ENCODE measurements at regions not wholly inside any gene's neighbourhood (a gene's known extent, or its start where the extent isn't known, plus 50 kb on each side); places are given as distances from the start of the nearest gene placed in this dataset.

GRCh38 chr3:72577190-72577589, 271.1 kb downstream of the SHQ1 start:
- DNase-seq (ENCODE audit: low read depth): no peak
- H3K4me3 ChIP-seq (replicated peaks; ENCODE audit: low read depth, low read length): no peak overlapping the region
- TF ChIP-seq, protein P1, sequence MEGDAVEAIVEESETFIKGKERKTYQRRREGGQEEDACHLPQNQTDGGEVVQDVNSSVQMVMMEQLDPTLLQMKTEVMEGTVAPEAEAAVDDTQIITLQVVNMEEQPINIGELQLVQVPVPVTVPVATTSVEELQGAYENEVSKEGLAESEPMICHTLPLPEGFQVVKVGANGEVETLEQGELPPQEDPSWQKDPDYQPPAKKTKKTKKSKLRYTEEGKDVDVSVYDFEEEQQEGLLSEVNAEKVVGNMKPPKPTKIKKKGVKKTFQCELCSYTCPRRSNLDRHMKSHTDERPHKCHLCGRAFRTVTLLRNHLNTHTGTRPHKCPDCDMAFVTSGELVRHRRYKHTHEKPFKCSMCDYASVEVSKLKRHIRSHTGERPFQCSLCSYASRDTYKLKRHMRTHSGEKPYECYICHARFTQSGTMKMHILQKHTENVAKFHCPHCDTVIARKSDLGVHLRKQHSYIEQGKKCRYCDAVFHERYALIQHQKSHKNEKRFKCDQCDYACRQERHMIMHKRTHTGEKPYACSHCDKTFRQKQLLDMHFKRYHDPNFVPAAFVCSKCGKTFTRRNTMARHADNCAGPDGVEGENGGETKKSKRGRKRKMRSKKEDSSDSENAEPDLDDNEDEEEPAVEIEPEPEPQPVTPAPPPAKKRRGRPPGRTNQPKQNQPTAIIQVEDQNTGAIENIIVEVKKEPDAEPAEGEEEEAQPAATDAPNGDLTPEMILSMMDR (IDR thresholded peaks at IDR 0.05; ENCODE audit: low read length, missing control alignments): no peak

DNA sequence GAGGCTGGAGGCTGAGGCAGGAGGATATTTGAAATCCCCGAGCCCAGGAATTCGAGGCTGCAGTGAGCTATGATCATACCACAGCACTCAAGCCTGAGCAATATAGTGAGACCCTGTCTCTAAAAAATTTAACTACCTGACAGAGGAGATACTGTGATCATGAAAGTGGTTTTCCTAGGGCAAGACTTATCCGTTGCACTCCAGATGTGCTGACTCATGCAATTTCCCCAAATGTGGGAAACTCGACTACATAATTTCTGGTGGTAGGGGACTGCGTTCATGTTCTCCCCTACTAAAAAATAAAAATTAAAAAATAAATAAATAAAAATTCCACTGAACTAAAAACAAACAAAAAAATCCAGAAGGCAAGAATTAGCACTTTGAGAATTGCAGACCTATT, 271.7 kb downstream of the SHQ1 start:
- TF ChIP-seq, protein P1 (IDR thresholded peaks at IDR 0.05; ENCODE audit: low read length, missing control alignments): no peak
- DNase-seq (ENCODE audit: low read depth): no peak
- H3K4me3 ChIP-seq (replicated peaks; ENCODE audit: low read depth, low read length): no peak overlapping the region

DNA sequence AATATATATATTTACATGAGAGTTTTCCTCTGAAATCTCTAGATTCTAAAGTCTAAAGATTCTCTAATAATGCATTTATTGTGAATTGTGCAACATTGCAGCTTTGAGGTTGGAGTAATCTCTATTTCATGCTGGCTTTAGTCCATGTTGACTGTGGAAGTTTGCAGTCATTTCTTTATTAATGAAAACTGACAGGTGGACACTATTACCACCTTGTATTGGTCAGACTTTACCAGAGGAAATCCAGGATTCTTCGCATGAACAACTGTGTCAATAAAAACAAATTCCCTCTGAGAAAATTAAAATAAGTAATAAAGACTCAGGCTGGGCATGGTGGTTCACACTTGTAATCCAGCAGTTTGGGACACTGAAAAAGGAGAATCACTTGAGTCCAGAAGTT, 274.1 kb downstream of the SHQ1 start:
- DNase-seq (ENCODE audit: low read depth): no peak
- H3K4me3 ChIP-seq (replicated peaks; ENCODE audit: low read depth, low read length): no peak overlapping the region
- TF ChIP-seq, protein P1 (IDR thresholded peaks at IDR 0.05; ENCODE audit: low read length, missing control alignments): no peak

- H3K4me3 ChIP-seq (replicated peaks; ENCODE audit: low read depth, low read length): no peak overlapping the region
- TF ChIP-seq, protein P1 (IDR thresholded peaks at IDR 0.05; ENCODE audit: low read length, missing control alignments): no peak
- no peak for DNase-seq (ENCODE audit: low read depth)
Observed at GRCh38 chr3:72573051-72573450, 275.2 kb downstream of the SHQ1 start.

DNA sequence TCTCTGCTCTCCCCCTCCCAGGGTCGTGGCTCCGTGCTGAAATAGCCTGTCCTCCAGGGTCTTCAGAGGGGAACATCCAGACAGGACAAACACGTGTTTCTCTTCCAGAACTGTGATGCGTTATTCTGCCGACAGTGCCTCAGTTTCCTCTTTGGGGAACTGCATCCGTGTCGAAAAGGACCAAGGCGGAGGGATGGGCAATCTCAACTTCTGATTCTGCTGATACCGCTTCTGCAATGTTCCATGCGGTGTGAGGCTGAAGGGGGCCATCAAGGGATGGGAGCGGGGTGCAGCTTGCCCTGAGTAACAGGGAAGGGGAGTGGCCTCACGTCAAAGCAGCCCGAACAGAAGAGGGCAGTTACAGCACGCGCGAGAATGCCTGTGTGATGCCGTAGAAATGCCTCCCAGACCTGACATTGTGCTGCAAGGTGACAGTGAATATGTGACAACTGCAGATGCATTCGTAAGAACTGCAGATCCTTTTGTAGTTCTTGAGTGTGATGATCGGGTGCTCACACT, 275.7 kb downstream of the SHQ1 start:
- no peak overlapping the region for H3K4me3 ChIP-seq (replicated peaks; ENCODE audit: low read depth, low read length)
- TF ChIP-seq, protein P1 (IDR thresholded peaks at IDR 0.05; ENCODE audit: low read length, missing control alignments): no peak
- no peak for DNase-seq (ENCODE audit: low read depth)

- DNase-seq (ENCODE audit: low read depth): no peak
- H3K4me3 ChIP-seq (replicated peaks; ENCODE audit: low read depth, low read length): no peak overlapping the region
- TF ChIP-seq, protein P1 (IDR thresholded peaks at IDR 0.05; ENCODE audit: low read length, missing control alignments): no peak
Observed at GRCh38 chr3:72571638-72572114, 276.6 kb downstream of the SHQ1 start.

DNA sequence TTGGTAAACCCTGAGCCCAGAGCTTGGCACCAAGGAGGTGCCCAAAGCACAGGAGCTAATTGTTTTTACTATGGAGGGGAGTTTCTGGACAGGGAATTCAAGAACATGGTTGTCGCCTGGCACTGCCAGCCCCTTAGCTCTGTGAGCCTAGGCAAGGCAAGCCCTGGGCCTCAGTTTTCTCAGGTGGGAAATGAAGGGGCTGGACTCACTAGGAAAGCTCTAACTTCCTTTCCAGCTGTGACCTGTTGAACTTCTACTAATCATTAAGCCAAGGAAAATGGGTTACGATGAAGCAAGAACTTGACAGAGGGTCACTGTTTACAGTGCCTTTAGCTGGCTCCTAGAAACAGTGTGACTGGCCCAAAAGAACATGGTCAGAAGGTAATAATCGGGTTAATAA, 277.2 kb downstream of the SHQ1 start:
- DNase-seq (ENCODE audit: low read depth): no peak
- H3K4me3 ChIP-seq (replicated peaks; ENCODE audit: low read depth, low read length): no peak overlapping the region
- TF ChIP-seq, protein P1 (IDR thresholded peaks at IDR 0.05; ENCODE audit: low read length, missing control alignments): no peak

All from fibroblast of pulmonary artery (primary cell).